Epidermal melanocyte (primary cell): ENCODE measurements at regions not wholly inside any gene's neighbourhood (a gene's known extent, or its start where the extent isn't known, plus 50 kb on each side); places are given as distances from the start of the nearest gene placed in this dataset.

Source experiments
- DNase-seq: peaks from one replicate; pipeline ENCODE4 v3.0.0; 2011; ENCODE audit warnings: low spot score; ENCODE audit not compliant: insufficient read length

GRCh38 chr10:118501637-118502440 lies 93.6 kb downstream of the PRLHR start:
- DNase-seq: no peak

- DNase-seq: no peak
Measured at GRCh38 chr10:118501171-118501570, 94.3 kb downstream of the PRLHR start.

- DNase-seq: no peak
Measured at GRCh38 chr10:118500477-118501104, 94.9 kb downstream of the PRLHR start.

GRCh38 chr10:118499186-118499585 lies 96.3 kb downstream of the PRLHR start:
- no peak for DNase-seq

- DNase-seq: no peak
Measured at GRCh38 chr10:118498623-118499022, 96.8 kb downstream of the PRLHR start.

- no peak for DNase-seq
Measured at GRCh38 chr10:118497227-118497626, 98.2 kb downstream of the PRLHR start.

- DNase-seq: no peak
Measured at GRCh38 chr10:118496525-118496924, 98.9 kb downstream of the PRLHR start.

- DNase-seq: no peak
Measured at GRCh38 chr10:118495499-118495898, 99.9 kb downstream of the PRLHR start.

- no peak for DNase-seq
Measured at GRCh38 chr10:118491055-118491454, 104.4 kb downstream of the PRLHR start.

- no peak for DNase-seq
Measured at GRCh38 chr10:118488710-118489497, 106.5 kb downstream of the PRLHR start.

GRCh38 chr10:118485641-118486040 lies 109.8 kb downstream of the PRLHR start:
- DNase-seq: no peak

- DNase-seq: no peak
Measured at GRCh38 chr10:118484152-118484871, 111.1 kb downstream of the PRLHR start.

GRCh38 chr10:118483496-118483895 lies 112.0 kb downstream of the PRLHR start:
- no peak for DNase-seq

GRCh38 chr10:118482393-118483331 lies 112.8 kb downstream of the PRLHR start:
- no peak for DNase-seq

GRCh38 chr10:118481871-118482270 lies 113.6 kb downstream of the PRLHR start:
- DNase-seq: no peak

GRCh38 chr10:118475214-118475613 lies 120.2 kb downstream of the PRLHR start:
- DNase-seq: no peak

GRCh38 chr10:118474111-118474510 lies 121.3 kb downstream of the PRLHR start:
- no peak for DNase-seq

GRCh38 chr10:118473305-118473960 lies 122.0 kb downstream of the PRLHR start:
- DNase-seq: no peak

GRCh38 chr10:118472415-118473304 lies 122.8 kb downstream of the PRLHR start:
- DNase-seq: no peak
